B cell (primary cell): ENCODE measurements at regions not wholly inside any gene's neighbourhood (a gene's known extent, or its start where the extent isn't known, plus 50 kb on each side); places are given as distances from the start of the nearest gene placed in this dataset.
"Not testable (repeated sequence)": the region's sequence is repeated elsewhere in the genome, so short reads cannot be mapped to it uniquely, and the experiment has no call there.

Experiments
- CTCF ChIP-seq: fragments of 200-600 bp; IDR thresholded peaks from one replicate; pipeline ENCODE4 v1.8.0; 2022; ENCODE audit warnings: antibody characterized with exemption, mild to moderate bottlenecking
- EZH2 ChIP-seq: IDR thresholded peaks from 2 replicates; pipeline ENCODE4 v1.6.1; 2012; ENCODE audit warnings: borderline replicate concordance, low read depth, mild to moderate bottlenecking, moderate library complexity, low read length; ENCODE audit not compliant: insufficient read depth, poor library complexity, severe bottlenecking

GRCh38 chr21:13893025-13893424 lies 283.4 kb downstream of the POTED start:
- TF ChIP-seq CTCF, EZH2: not testable (repeated sequence)
